GM19438 (cell line): ENCODE measurements at regions not wholly inside any gene's neighbourhood (a gene's known extent, or its start where the extent isn't known, plus 50 kb on each side); places are given as distances from the start of the nearest gene placed in this dataset.
"Not testable (repeated sequence)": the region's sequence is repeated elsewhere in the genome, so short reads cannot be mapped to it uniquely, and the experiment has no call there.

Experiments
- ATAC-seq: cut with Tn5 transposase; IDR thresholded peaks from one replicate; pipeline ENCODE4 v1.9.1; 2021; ENCODE audit warnings: low read depth; ENCODE audit not compliant: unreplicated experiment

- no peak for ATAC-seq
Measured at GRCh38 chr6:40888456-40888990, 150.5 kb downstream of the UNC5CL start.

GRCh38 chr6:40887792-40888340 is 151.2 kb downstream of the UNC5CL start:
- ATAC-seq: no peak

- ATAC-seq: no peak
Measured at GRCh38 chr6:40887079-40887791, 151.8 kb downstream of the UNC5CL start.

- no peak for ATAC-seq
Measured at GRCh38 chr6:40885139-40885774, 153.8 kb downstream of the UNC5CL start.

GRCh38 chr6:40882323-40882997 is 156.6 kb downstream of the UNC5CL start:
- ATAC-seq: no peak

GRCh38 chr6:40881501-40881900 is 157.5 kb downstream of the UNC5CL start:
- no peak for ATAC-seq

GRCh38 chr6:40880906-40881305 is 158.1 kb downstream of the UNC5CL start:
- no peak for ATAC-seq

- ATAC-seq: no peak
Measured at GRCh38 chr6:40879169-40879568, 159.9 kb downstream of the UNC5CL start.

GRCh38 chr6:40877362-40877761 is 161.7 kb downstream of the UNC5CL start:
- no peak for ATAC-seq

GRCh38 chr6:40876336-40876735 is 162.7 kb downstream of the UNC5CL start:
- ATAC-seq: no peak

GRCh38 chr6:40874495-40874894 is 164.5 kb downstream of the UNC5CL start:
- no peak for ATAC-seq

GRCh38 chr6:40871424-40871823 is 167.6 kb downstream of the UNC5CL start:
- no peak for ATAC-seq

GRCh38 chr6:40868089-40868865 is 170.7 kb downstream of the UNC5CL start:
- not testable (repeated sequence) for ATAC-seq

- ATAC-seq: not testable (repeated sequence)
Measured at GRCh38 chr6:40867527-40867926, 171.5 kb downstream of the UNC5CL start.

- ATAC-seq: not testable (repeated sequence)
Measured at GRCh38 chr6:40865259-40865658, 173.8 kb downstream of the UNC5CL start.

- ATAC-seq: no peak
Measured at GRCh38 chr6:40860443-40860842, 178.6 kb downstream of the UNC5CL start.

GRCh38 chr6:40856271-40856670 is 182.8 kb downstream of the UNC5CL start:
- ATAC-seq: no peak

- ATAC-seq: no peak
Measured at GRCh38 chr6:40855168-40855880, 183.7 kb downstream of the UNC5CL start.

GRCh38 chr6:40854592-40854991 is 184.4 kb downstream of the UNC5CL start:
- ATAC-seq: no peak
